ENCODE measurements at regions not wholly inside any gene's neighbourhood (a gene's known extent, or its start where the extent isn't known, plus 50 kb on each side); places are given as distances from the start of the nearest gene placed in this dataset.

GRCh38 chr2:239669181-239669898, 268.5 kb upstream of the HDAC4 start:
- Histone ChIP-seq H3K4me1 (ENCODE audit: control insufficient read depth, extremely low read depth, insufficient read depth, low read length) (peaks cover 12% of the 10 kb centered on the region), H3K9me3 (ENCODE audit: control insufficient read depth, low read depth, low read length) (no peaks in the 10 kb centered on the region), H3K27ac (ENCODE audit: control insufficient read depth, insufficient read depth, low read length) (no peak overlapping the region), H3K4me2 (ENCODE audit: control insufficient read depth, extremely low read depth, insufficient read depth, low read depth, low read length) (no peak overlapping the region), H3K4me3 (ENCODE audit: control insufficient read depth in 2 of 3, extremely low read depth in 1 of 3, insufficient read depth in 2 of 3, low read depth in 1 of 3, low read length in 3 of 3) (no peak overlapping the region), H3K9me1 (ENCODE audit: control insufficient read depth, extremely low read depth, insufficient read depth, low read length) (no peaks in the 10 kb centered on the region), H3K27me3 (ENCODE audit: control insufficient read depth, extremely low read depth, insufficient read depth, low read length) (peaks cover 8% of the 10 kb centered on the region), H3K36me3 (ENCODE audit: control insufficient read depth in 2 of 2, extremely low read depth in 1 of 2, insufficient read depth in 2 of 2, low read length in 2 of 2) (no peaks in the 10 kb centered on the region), H4K20me1 (ENCODE audit: control insufficient read depth, extremely low read depth, insufficient read depth, low read length) (no peaks in the 10 kb centered on the region), H3K79me2 (ENCODE audit: control insufficient read depth, insufficient read depth, low read length) (no peaks in the 10 kb centered on the region), H2AFZ (ENCODE audit: control insufficient read depth, low read length) (no peak overlapping the region), H3K9ac (ENCODE audit: control insufficient read depth, extremely low read depth, insufficient read depth, low read length) (no peak overlapping the region)
- TF ChIP-seq EZH2 (IDR thresholded peaks at IDR 0.05; ENCODE audit: low read length) (no peak), CTCF (optimal IDR thresholded peaks at IDR 0.05 in 1 of 3, IDR thresholded peaks at IDR 0.05 in 1 of 3, conservative IDR thresholded peaks at IDR 0.05 in 1 of 3; ENCODE audit: extremely low read depth in 1 of 3, insufficient read depth in 2 of 3, low read length in 3 of 3) (no peak)
- dilution Hi-C loops (cut with MboI; ENCODE audit: extremely low pct_ligation_motif_present, low sequenced_read_pairs) = no loop called here
- DNase-seq (ENCODE audit: low read depth, low spot score) (no peak), FAIRE-seq (no peak)

GRCh38 chr2:239668651-239669050, 267.8 kb upstream of the HDAC4 start:
- no peak overlapping the region for H3K27ac ChIP-seq (ENCODE audit: control insufficient read depth, insufficient read depth, low read length)
- no peak overlapping the region for H2AFZ ChIP-seq (ENCODE audit: control insufficient read depth, low read length)
- dilution Hi-C loops (cut with MboI; ENCODE audit: extremely low pct_ligation_motif_present, low sequenced_read_pairs) = no loop called here
- no peaks in the 10 kb centered on the region for H3K36me3 ChIP-seq (ENCODE audit: control insufficient read depth in 2 of 2, extremely low read depth in 1 of 2, insufficient read depth in 2 of 2, low read length in 2 of 2)
- no peak overlapping the region for H3K4me2 ChIP-seq (ENCODE audit: control insufficient read depth, extremely low read depth, insufficient read depth, low read depth, low read length)
- no peak overlapping the region for H3K9ac ChIP-seq (ENCODE audit: control insufficient read depth, extremely low read depth, insufficient read depth, low read length)
- H3K4me3 ChIP-seq (ENCODE audit: control insufficient read depth in 2 of 3, extremely low read depth in 1 of 3, insufficient read depth in 2 of 3, low read depth in 1 of 3, low read length in 3 of 3) = no peak overlapping the region
- H3K79me2 ChIP-seq (ENCODE audit: control insufficient read depth, insufficient read depth, low read length) = no peaks in the 10 kb centered on the region
- FAIRE-seq (no peak), DNase-seq (ENCODE audit: low read depth, low spot score) (no peak)
- no peaks in the 10 kb centered on the region for H3K9me1 ChIP-seq (ENCODE audit: control insufficient read depth, extremely low read depth, insufficient read depth, low read length)
- H3K27me3 ChIP-seq (ENCODE audit: control insufficient read depth, extremely low read depth, insufficient read depth, low read length) = peaks cover 8% of the 10 kb centered on the region
- no peaks in the 10 kb centered on the region for H4K20me1 ChIP-seq (ENCODE audit: control insufficient read depth, extremely low read depth, insufficient read depth, low read length)
- peaks cover 12% of the 10 kb centered on the region for H3K4me1 ChIP-seq (ENCODE audit: control insufficient read depth, extremely low read depth, insufficient read depth, low read length)
- H3K9me3 ChIP-seq (ENCODE audit: control insufficient read depth, low read depth, low read length) = no peaks in the 10 kb centered on the region
- TF ChIP-seq EZH2 (IDR thresholded peaks at IDR 0.05; ENCODE audit: low read length) (no peak), CTCF (optimal IDR thresholded peaks at IDR 0.05 in 1 of 3, IDR thresholded peaks at IDR 0.05 in 1 of 3, conservative IDR thresholded peaks at IDR 0.05 in 1 of 3; ENCODE audit: extremely low read depth in 1 of 3, insufficient read depth in 2 of 3, low read length in 3 of 3) (no peak)

Measured in keratinocyte (primary cell).